Testis (tissue), 2 donors: ENCODE measurements at regions not wholly inside any gene's neighbourhood (a gene's known extent, or its start where the extent isn't known, plus 50 kb on each side); places are given as distances from the start of the nearest gene placed in this dataset.

Experiments
- POLR2A ChIP-seq: fragments of 450-650 bp; IDR thresholded peaks from one replicate; pipeline ENCODE4 v1.6.1; 2017; ENCODE audit warnings: antibody characterized with exemption, mild to moderate bottlenecking, moderate library complexity
- TF ChIP-seq, protein P1 (sequence below), 3 experiments: fragments of 450-650 bp in 2 of 3; fragments of 200-600 bp in 1 of 3; sonication (generic) in 1 of 3; IDR thresholded peaks; one replicate each; pipeline ENCODE4 v1.5.1; 2016 to 2019; ENCODE audit warnings: antibody characterized with exemption in 3 of 3, mild to moderate bottlenecking in 2 of 3, moderate library complexity in 1 of 3

- TF ChIP-seq, protein P1, sequence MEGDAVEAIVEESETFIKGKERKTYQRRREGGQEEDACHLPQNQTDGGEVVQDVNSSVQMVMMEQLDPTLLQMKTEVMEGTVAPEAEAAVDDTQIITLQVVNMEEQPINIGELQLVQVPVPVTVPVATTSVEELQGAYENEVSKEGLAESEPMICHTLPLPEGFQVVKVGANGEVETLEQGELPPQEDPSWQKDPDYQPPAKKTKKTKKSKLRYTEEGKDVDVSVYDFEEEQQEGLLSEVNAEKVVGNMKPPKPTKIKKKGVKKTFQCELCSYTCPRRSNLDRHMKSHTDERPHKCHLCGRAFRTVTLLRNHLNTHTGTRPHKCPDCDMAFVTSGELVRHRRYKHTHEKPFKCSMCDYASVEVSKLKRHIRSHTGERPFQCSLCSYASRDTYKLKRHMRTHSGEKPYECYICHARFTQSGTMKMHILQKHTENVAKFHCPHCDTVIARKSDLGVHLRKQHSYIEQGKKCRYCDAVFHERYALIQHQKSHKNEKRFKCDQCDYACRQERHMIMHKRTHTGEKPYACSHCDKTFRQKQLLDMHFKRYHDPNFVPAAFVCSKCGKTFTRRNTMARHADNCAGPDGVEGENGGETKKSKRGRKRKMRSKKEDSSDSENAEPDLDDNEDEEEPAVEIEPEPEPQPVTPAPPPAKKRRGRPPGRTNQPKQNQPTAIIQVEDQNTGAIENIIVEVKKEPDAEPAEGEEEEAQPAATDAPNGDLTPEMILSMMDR (IDR thresholded peaks at IDR 0.05), result no peak
- no peak for TF ChIP-seq POLR2A
Measured at GRCh38 chr16:65409510-65409909, 287.6 kb upstream of the CDH11 start.
